Endothelial cell of umbilical vein (primary cell): ENCODE measurements at regions not wholly inside any gene's neighbourhood (a gene's known extent, or its start where the extent isn't known, plus 50 kb on each side); places are given as distances from the start of the nearest gene placed in this dataset.

ENCODE experiments used
- BruUV-seq: library from RNA; stranded (reverse); fragments of 400-500 nt; replicated peaks from 2 replicates; lab custom pipeline; 2021; lab: Mats Ljungman, UMichigan
- CTCF ChIA-PET: fragments of 300-600, 350-600 bp; sonication (Branson Sonifier 250); formaldehyde crosslinking; loops from one replicate; lab custom pipeline; 2021; ENCODE audit warnings: antibody characterized with exemption, inconsistent platforms; lab: Charles Lee
- POLR2A ChIA-PET: fragments of 300-600, 350-600 bp; sonication (Branson Sonifier 250); formaldehyde crosslinking; loops from one replicate; lab custom pipeline; 2021; ENCODE audit warnings: antibody characterized with exemption, inconsistent platforms; lab: Charles Lee
- DNase-seq: peaks from one replicate; pipeline ENCODE4 v3.0.0-alpha.2; 2011; ENCODE audit warnings: low read depth, low spot score
- FAIRE-seq: peaks from 2 replicates; lab custom pipeline; 2011; peaks lifted over from hg19 to GRCh38; lab: Jason Lieb, UNC
- H2AFZ ChIP-seq: 2 replicates; pipeline ENCODE4 v1.6.0; 2012; ENCODE audit warnings: low read depth, low read length, control low read depth, inconsistent platforms
- H3K27ac ChIP-seq: 2 replicates; pipeline ENCODE4 v1.5.1; 2011; ENCODE audit warnings: low read depth, mild to moderate bottlenecking, control low read depth, low read length, moderate library complexity; ENCODE audit not compliant: insufficient read depth
- H3K27me3 ChIP-seq, 2 experiments: 2 replicates each; pipeline versions ENCODE4 v1.6.0 to v1.6.1; 2011; ENCODE audit warnings: low read length in 2 of 2, mixed read lengths in 1 of 2; ENCODE audit not compliant: control insufficient read depth in 2 of 2, insufficient read depth in 2 of 2
- H3K36me3 ChIP-seq, 2 experiments: 2 replicates in 1 of 2; 3 replicates in 1 of 2; pipeline ENCODE4 v1.5.1; 2011; ENCODE audit warnings: low read length in 2 of 2, mild to moderate bottlenecking in 1 of 2, moderate library complexity in 1 of 2; ENCODE audit not compliant: control insufficient read depth in 2 of 2, insufficient read depth in 2 of 2; ENCODE audit errors: extremely low read depth in 1 of 2
- H3K4me1 ChIP-seq: 3 replicates; pipeline ENCODE4 v1.5.1; 2011; ENCODE audit warnings: mild to moderate bottlenecking, low read length; ENCODE audit not compliant: control insufficient read depth, insufficient read depth; ENCODE audit errors: extremely low read depth
- H3K4me2 ChIP-seq: 2 replicates; pipeline ENCODE4 v1.6.1; 2011; ENCODE audit warnings: low read length, control low read depth, mixed read lengths; ENCODE audit not compliant: insufficient read depth
- H3K4me3 ChIP-seq, 3 experiments: fragments of 200-600 bp in 1 of 3; sonication (generic), shearing (Covaris generic) in 1 of 3; replicated peaks in 1 of 3; 2 replicates each; pipeline ENCODE4 v1.5.1; 2011 to 2016; ENCODE audit warnings: control low read depth in 3 of 3, low read length in 3 of 3, mild to moderate bottlenecking in 2 of 3, inconsistent platforms in 1 of 3, low read depth in 1 of 3, moderate library complexity in 1 of 3; ENCODE audit not compliant: insufficient read depth in 1 of 3
- H3K79me2 ChIP-seq: 2 replicates; pipeline ENCODE4 v1.6.0; 2012; ENCODE audit warnings: low read length, inconsistent platforms; ENCODE audit not compliant: control insufficient read depth, insufficient read depth
- H3K9ac ChIP-seq: replicated peaks from 2 replicates; pipeline ENCODE3; 2011; ENCODE audit warnings: low read length, control low read depth; ENCODE audit not compliant: insufficient read depth; ENCODE audit errors: extremely low read depth
- H3K9me1 ChIP-seq: replicated peaks from 3 replicates; pipeline ENCODE4 v1.6.0; 2011; ENCODE audit warnings: mild to moderate bottlenecking, low read length; ENCODE audit not compliant: control insufficient read depth, insufficient read depth; ENCODE audit errors: extremely low read depth
- H3K9me3 ChIP-seq: replicated peaks from 2 replicates; pipeline ENCODE4 v1.5.1; 2012; ENCODE audit warnings: low read length, inconsistent platforms; ENCODE audit not compliant: control insufficient read depth, insufficient read depth
- H4K20me1 ChIP-seq: replicated peaks from 2 replicates; pipeline ENCODE3; 2011; ENCODE audit warnings: mild to moderate bottlenecking, low read length; ENCODE audit not compliant: control insufficient read depth, insufficient read depth; ENCODE audit errors: extremely low read depth
- EZH2 ChIP-seq: IDR thresholded peaks from 2 replicates; pipeline ENCODE4 v1.6.1; 2012; ENCODE audit warnings: borderline replicate concordance, low read depth, mild to moderate bottlenecking, moderate library complexity, low read length, inconsistent platforms; ENCODE audit not compliant: severe bottlenecking
- FOS ChIP-seq: IDR thresholded peaks from 2 replicates; pipeline ENCODE4 v1.6.1; 2011; ENCODE audit warnings: mild to moderate bottlenecking, low read length, moderate library complexity, borderline replicate concordance; ENCODE audit not compliant: insufficient read depth
- GATA2 ChIP-seq: IDR thresholded peaks from 2 replicates; pipeline ENCODE4 v1.7.0; 2011; ENCODE audit warnings: low read depth, mild to moderate bottlenecking, moderate library complexity, mixed read lengths, low read length; ENCODE audit not compliant: insufficient read length, insufficient read depth
- JUN ChIP-seq: IDR thresholded peaks from 2 replicates; pipeline ENCODE4 v1.6.1; 2011; ENCODE audit warnings: borderline replicate concordance, low read depth; ENCODE audit not compliant: insufficient read length, insufficient read depth
- MYC ChIP-seq: IDR thresholded peaks from one replicate; pipeline ENCODE4 v1.6.1; 2011; ENCODE audit warnings: mild to moderate bottlenecking, low read depth, low read length
- POLR2A ChIP-seq: IDR thresholded peaks from 2 replicates; pipeline ENCODE4 v1.6.1; 2012; ENCODE audit warnings: low read depth, mild to moderate bottlenecking, control low read depth, low read length
- POLR2AphosphoS5 ChIP-seq: IDR thresholded peaks from 2 replicates; pipeline ENCODE4 v1.6.1; 2012; ENCODE audit warnings: low read depth, mild to moderate bottlenecking, control low read depth, low read length, moderate library complexity; ENCODE audit not compliant: insufficient read depth
- dilution Hi-C: fragments of 300-500 bp; cut with MboI; formaldehyde crosslinking; loops from one replicate; pipeline ENCODE4 v1.15.0; 2019; ENCODE audit warnings: low sequenced_read_pairs; ENCODE audit not compliant: extremely low pct_ligation_motif_present
- intact Hi-C: fragments of 100-400 bp; cut with micrococcal nuclease; formaldehyde crosslinking; loops from one replicate; pipeline ENCODE4 v1.10.0; 2022
- TF ChIP-seq, protein P1 (sequence below): IDR thresholded peaks from 2 replicates; pipeline ENCODE4 v1.6.1; 2011; ENCODE audit not compliant: insufficient read depth, insufficient read length
- TF ChIP-seq, protein P2 (sequence below), 2 donors: IDR thresholded peaks; 1 replicate in 1 of 2; 2 replicates in 1 of 2; pipeline ENCODE4 v1.5.1; 2011; ENCODE audit warnings: low read length in 2 of 2, mild to moderate bottlenecking in 2 of 2, moderate library complexity in 2 of 2, control low read depth in 1 of 2, inconsistent platforms in 1 of 2, low read depth in 1 of 2; ENCODE audit not compliant: insufficient read depth in 1 of 2; ENCODE audit errors: extremely low read depth in 1 of 2

GRCh38 chr14:53368066-53368465 lies 214.9 kb upstream of the DDHD1 start:
- CTCF ChIA-PET, result interaction anchor here (0.8 to 2.6 kb wide), 8 partner anchors 10 to 980 kb away, joined by 3 to 12 read pairs (median 4); no protein-coding TSS in a partner anchor
- Histone ChIP-seq H2AFZ (no peak overlapping the region), H3K4me3 (no peak overlapping the region), H3K36me3 (no peaks in the 10 kb centered on the region), H3K79me2 (no peaks in the 10 kb centered on the region), H3K9me3 (no peaks in the 10 kb centered on the region), H3K27ac (peak overlapping the region; percentile 72), H4K20me1 (no peaks in the 10 kb centered on the region), H3K4me1 (peaks cover 45% of the 10 kb centered on the region), H3K4me2 (peak overlapping the region; percentile 63), H3K9me1 (no peaks in the 10 kb centered on the region), H3K27me3 (no peaks in the 10 kb centered on the region), H3K9ac (peak overlapping the region; percentile 49)
- dilution Hi-C loops (no loop called here), intact Hi-C loops (loop anchor here (5.0 kb wide), 3 partner anchors 524 to 739 kb away; no protein-coding TSS in a partner anchor)
- FAIRE-seq (no peak), DNase-seq (peak; percentile 46)
- no TSS peak for BruUV-seq
- POLR2A ChIA-PET, result no interaction called here
- no peak for TF ChIP-seq POLR2AphosphoS5
- TF ChIP-seq MYC, result no peak
- TF ChIP-seq JUN, result no peak
- no peak for TF ChIP-seq POLR2A
- TF ChIP-seq, protein P1, sequence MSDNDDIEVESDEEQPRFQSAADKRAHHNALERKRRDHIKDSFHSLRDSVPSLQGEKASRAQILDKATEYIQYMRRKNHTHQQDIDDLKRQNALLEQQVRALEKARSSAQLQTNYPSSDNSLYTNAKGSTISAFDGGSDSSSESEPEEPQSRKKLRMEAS, result no peak
- TF ChIP-seq, protein P2, sequence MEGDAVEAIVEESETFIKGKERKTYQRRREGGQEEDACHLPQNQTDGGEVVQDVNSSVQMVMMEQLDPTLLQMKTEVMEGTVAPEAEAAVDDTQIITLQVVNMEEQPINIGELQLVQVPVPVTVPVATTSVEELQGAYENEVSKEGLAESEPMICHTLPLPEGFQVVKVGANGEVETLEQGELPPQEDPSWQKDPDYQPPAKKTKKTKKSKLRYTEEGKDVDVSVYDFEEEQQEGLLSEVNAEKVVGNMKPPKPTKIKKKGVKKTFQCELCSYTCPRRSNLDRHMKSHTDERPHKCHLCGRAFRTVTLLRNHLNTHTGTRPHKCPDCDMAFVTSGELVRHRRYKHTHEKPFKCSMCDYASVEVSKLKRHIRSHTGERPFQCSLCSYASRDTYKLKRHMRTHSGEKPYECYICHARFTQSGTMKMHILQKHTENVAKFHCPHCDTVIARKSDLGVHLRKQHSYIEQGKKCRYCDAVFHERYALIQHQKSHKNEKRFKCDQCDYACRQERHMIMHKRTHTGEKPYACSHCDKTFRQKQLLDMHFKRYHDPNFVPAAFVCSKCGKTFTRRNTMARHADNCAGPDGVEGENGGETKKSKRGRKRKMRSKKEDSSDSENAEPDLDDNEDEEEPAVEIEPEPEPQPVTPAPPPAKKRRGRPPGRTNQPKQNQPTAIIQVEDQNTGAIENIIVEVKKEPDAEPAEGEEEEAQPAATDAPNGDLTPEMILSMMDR (IDR thresholded peaks at IDR 0.05; ENCODE audit: extremely low read depth in 1 of 2, insufficient read depth in 1 of 2, low read depth in 1 of 2, low read length in 2 of 2), result no peak
- no peak for TF ChIP-seq FOS
- no peak for TF ChIP-seq GATA2
- TF ChIP-seq EZH2, result no peak
